ENCODE measurements at regions not wholly inside any gene's neighbourhood (a gene's known extent, or its start where the extent isn't known, plus 50 kb on each side); places are given as distances from the start of the nearest gene placed in this dataset.

DNA sequence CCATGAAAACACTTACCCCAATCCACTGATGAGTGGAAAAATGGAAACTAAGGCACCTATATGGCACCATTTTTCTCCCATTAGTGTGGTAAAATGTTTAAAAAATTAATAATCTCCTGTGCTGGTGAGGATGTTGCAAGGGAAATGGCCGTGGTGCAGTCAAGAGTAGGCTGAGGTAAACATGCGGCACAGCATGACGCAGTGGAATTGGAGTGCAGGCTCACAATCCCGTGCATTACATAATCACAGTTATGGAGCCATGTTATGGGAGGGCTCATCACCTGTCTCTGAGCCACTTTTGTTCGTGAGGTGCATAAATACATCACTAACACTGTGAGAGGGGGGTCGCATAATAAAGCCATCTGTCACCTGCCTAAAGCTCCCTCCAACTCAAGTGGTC, 164.4 kb upstream of the XYLT1 start:
- TF ChIP-seq, protein P1, sequence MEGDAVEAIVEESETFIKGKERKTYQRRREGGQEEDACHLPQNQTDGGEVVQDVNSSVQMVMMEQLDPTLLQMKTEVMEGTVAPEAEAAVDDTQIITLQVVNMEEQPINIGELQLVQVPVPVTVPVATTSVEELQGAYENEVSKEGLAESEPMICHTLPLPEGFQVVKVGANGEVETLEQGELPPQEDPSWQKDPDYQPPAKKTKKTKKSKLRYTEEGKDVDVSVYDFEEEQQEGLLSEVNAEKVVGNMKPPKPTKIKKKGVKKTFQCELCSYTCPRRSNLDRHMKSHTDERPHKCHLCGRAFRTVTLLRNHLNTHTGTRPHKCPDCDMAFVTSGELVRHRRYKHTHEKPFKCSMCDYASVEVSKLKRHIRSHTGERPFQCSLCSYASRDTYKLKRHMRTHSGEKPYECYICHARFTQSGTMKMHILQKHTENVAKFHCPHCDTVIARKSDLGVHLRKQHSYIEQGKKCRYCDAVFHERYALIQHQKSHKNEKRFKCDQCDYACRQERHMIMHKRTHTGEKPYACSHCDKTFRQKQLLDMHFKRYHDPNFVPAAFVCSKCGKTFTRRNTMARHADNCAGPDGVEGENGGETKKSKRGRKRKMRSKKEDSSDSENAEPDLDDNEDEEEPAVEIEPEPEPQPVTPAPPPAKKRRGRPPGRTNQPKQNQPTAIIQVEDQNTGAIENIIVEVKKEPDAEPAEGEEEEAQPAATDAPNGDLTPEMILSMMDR (IDR thresholded peaks at IDR 0.05): no peak
- no peak for TF ChIP-seq POLR2A (IDR thresholded peaks at IDR 0.05)

Data from ovary (tissue), 3 donors.